22Rv1 (cell line): ENCODE measurements at regions not wholly inside any gene's neighbourhood (a gene's known extent, or its start where the extent isn't known, plus 50 kb on each side); places are given as distances from the start of the nearest gene placed in this dataset.

Source experiments
- ZFX ChIP-seq: fragments of 450-650 bp; IDR thresholded peaks from 2 replicates; pipeline ENCODE4 v1.6.1; 2017; ENCODE audit warnings: antibody characterized with exemption, borderline replicate concordance
- TF ChIP-seq, protein P1 (sequence below): fragments of 450-650 bp; IDR thresholded peaks from 2 replicates; pipeline ENCODE4 v1.5.1; 2017; ENCODE audit warnings: mild to moderate bottlenecking

DNA sequence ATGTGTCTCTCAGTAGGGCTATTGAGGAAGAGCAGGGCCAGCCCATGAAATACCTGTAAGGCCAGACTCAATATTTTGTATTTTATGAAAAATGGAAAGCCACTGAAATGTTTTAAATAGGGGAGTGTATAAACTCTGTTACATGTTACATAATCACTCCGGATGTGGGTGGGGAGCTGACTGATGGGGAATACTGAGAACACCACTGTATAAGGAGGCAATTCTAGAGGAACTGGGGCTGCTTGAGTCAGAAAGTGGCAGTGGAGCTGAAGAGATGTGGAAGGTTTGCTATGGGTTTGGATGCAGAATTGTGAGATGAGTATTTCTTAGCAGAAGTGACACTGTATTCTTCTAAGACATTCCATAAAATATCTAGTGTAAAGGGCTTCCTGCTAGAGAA lies 647.8 kb upstream of the LCORL start:
- TF ChIP-seq, protein P1, sequence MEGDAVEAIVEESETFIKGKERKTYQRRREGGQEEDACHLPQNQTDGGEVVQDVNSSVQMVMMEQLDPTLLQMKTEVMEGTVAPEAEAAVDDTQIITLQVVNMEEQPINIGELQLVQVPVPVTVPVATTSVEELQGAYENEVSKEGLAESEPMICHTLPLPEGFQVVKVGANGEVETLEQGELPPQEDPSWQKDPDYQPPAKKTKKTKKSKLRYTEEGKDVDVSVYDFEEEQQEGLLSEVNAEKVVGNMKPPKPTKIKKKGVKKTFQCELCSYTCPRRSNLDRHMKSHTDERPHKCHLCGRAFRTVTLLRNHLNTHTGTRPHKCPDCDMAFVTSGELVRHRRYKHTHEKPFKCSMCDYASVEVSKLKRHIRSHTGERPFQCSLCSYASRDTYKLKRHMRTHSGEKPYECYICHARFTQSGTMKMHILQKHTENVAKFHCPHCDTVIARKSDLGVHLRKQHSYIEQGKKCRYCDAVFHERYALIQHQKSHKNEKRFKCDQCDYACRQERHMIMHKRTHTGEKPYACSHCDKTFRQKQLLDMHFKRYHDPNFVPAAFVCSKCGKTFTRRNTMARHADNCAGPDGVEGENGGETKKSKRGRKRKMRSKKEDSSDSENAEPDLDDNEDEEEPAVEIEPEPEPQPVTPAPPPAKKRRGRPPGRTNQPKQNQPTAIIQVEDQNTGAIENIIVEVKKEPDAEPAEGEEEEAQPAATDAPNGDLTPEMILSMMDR: no peak
- no peak for TF ChIP-seq ZFX
